ENCODE measurements at regions not wholly inside any gene's neighbourhood (a gene's known extent, or its start where the extent isn't known, plus 50 kb on each side); places are given as distances from the start of the nearest gene placed in this dataset.
A peak's percentile ranks its signal among the peaks of the same experiment; 100 is the strongest.
"Not testable (repeated sequence)": the region's sequence is repeated elsewhere in the genome, so short reads cannot be mapped to it uniquely, and the experiment has no call there.

DNA sequence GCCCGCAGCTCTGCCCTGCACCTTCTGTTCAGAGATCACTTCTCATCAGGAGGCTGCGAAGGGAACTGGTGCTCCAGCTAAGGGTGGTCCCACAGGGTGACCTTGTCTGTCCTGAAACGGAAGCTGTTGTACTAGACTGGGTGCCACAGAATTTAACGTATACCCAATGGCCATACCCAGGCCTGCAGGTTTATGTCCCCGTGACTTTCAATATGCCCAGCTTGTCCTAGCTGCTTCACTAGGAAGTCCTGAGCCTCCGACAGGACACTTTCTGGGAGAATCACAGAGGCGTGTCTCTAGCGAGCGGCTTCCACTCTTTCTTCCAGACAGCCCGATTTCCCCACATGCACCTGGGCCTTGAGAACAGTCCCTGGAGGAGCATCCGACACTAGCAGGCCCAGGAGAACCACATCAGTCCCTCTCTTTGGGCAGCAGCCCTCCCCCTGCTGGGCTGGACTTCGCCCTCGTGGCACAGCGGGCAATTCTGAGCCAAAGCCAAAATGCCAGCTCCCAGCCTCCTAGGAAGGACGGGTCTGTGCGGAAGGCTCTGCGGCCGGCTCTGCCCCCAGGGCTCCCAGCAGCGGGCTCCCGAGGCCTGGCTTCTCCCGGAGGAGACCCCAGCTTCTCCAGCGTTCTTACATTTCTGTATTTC, 91.9 kb upstream of the OTOS start:
- Mint-ChIP-seq H3K27ac (no peak overlapping the region), H3K9me3 (peaks cover 15 to 20% of the 10 kb centered on the region in 2 donors), H3K36me3 (peaks cover 19 to 20% of the 10 kb centered on the region in 2 donors)
- no peak for ATAC-seq
- DNase-seq (ENCODE audit: low spot score in 2 of 2), result no peak

DNA sequence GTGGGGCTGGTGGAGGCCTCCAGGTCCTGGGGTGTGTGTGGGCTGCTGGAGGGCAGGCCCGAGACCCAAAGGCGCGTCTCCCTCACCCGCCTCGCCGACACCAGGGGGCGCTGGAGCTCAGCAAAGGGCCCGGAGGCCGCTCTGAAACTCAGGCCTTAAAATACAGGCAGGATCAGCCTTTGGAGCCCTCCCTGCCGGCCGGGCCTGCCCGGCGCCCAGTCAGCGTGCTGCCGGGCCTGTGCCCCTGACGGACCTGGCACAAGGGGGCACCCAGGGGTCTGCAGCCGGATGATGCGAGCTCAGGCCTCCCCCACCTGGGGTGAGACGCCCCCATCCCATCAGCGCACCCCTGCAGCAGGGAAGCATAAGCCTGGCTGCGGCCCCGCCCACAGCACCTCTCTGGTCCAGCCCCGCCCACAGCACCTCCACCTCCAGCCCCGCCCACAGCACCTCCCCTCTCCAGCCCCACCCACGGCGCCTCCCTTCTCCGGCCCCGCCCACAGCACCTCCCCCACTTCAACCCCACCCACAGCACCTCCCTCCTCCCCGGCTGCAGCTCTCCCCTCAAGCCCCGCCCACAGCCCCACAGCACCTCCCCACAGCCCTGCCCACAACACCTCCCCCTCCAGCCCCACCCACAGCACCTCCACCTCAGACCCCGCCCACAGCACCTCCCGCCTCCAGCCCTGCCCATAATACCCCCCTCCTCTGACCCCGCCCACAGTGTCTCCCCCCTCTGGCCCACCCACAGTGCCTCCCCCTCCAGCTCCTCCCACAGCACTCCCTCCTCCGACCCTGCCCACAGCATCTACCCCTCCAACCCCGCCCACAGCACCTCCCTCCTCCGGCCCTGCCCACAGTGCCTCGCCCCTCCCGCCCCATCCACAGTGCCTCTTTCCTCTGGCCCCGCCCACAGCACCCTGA, 92.8 kb upstream of the OTOS start:
- H3K27ac Mint-ChIP-seq, result no peak overlapping the region
- peaks cover 15 to 19% of the 10 kb centered on the region in 2 donors for H3K36me3 Mint-ChIP-seq
- H3K9me3 Mint-ChIP-seq, result peaks cover 15 to 19% of the 10 kb centered on the region in 2 donors
- ATAC-seq, result peak; percentile 76 to 77
- DNase-seq (ENCODE audit: low spot score in 2 of 2), result peak; percentile 71 to 86

DNA sequence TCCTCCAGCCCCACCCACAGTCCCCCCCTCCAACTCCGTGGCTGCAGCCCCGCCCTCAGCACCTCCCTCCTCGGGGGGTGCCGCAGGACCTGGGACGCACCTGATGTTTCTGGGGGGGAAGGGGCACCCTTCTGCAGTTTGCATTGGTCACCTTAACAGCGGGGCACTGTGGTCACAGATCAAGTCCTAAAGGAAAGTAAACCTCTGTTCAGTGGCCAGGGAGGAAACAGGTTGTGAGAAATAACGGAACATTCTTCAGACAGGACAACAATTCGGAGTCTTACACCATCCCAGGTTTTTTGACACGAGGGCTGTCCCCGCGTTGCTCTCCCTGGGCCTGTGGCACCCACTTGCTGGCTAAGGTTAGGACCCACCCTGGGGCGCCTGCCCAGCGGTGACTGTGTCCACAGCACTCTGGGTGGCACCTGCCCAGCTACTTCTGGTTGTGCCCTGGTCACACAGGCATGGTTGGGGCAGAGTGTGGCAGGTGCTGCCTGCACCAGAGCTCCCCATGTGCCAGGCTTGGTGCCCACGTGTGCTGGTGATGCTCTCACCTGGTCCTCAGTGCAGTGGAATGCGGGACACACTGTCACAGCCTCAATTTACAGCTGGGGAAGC, 93.5 kb upstream of the OTOS start:
- ATAC-seq (peak; percentile 1 to 9), DNase-seq (ENCODE audit: low spot score in 2 of 2) (peak in 1 of 2 donors; percentile 53)
- H3K27ac Mint-ChIP-seq, result no peak overlapping the region

DNA sequence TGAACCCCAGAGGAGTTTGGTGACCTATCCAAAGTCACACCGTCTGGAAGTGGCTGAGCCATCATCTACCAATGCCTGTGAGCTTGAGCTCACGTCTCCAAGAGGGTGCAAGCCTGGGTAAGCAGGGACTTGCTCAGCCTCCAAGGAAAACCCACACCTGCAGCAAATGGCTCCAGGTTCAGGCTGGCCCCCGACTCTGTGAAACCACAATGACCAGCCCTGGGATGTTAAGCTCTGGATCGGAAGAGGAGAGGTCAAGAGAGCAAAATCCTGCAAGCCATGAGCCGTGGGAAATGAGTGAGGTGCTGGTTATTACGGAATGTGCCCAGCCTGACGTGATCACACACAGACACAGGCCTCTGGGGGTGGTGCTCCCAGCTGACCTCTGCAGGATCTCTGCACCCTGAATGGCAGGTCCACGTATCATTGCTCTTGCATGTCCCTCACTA, 94.1 kb upstream of the OTOS start:
- no peak overlapping the region for H3K27ac Mint-ChIP-seq
- peaks cover 4 to 12% of the 10 kb centered on the region in 2 donors for H3K9me3 Mint-ChIP-seq
- peaks cover 5 to 6% of the 10 kb centered on the region in 2 donors for H3K36me3 Mint-ChIP-seq
- ATAC-seq, result no peak
- DNase-seq (ENCODE audit: low spot score in 2 of 2), result peak in 1 of 2 donors; percentile 47

More for the DNA sequence above, 93.5 kb upstream of the OTOS start:
- Mint-ChIP-seq H3K36me3 (peaks cover 10 to 11% of the 10 kb centered on the region in 2 donors), H3K9me3 (peaks cover 10 to 13% of the 10 kb centered on the region in 2 donors)

DNA sequence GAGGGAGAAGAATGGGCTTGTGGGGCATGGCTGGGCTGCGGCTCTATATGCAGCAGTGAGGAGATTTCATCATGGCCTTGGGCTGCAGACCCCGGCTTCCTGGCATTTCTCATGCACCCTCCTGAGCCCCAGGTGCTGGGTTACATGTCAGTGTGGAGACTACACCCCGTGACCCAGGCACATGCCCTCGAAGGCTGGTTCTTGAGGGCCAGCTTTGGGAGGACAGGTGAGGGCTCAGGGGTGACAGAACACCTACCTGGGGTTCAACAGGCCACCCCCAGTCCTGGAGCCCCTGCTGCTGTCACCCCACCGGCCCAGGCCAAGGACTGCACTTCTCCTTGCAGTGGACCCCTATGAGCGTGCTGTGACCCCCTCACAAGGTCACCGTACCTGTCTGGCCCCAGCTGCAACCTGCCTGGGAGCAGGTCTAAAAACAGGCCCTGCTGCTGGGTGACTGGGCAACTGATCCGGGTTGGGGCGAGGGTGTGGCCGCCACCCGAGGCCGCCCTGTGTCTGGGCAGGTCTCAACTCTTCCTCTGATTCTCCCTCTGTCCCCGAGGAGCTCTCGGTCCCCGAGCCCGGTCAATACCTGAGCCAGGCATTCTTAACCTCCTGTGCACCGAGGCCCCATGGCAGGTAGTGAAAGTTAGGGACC, 94.8 kb upstream of the OTOS start:
- peaks cover 0 to 5% of the 10 kb centered on the region in 2 donors for H3K9me3 Mint-ChIP-seq

DNA sequence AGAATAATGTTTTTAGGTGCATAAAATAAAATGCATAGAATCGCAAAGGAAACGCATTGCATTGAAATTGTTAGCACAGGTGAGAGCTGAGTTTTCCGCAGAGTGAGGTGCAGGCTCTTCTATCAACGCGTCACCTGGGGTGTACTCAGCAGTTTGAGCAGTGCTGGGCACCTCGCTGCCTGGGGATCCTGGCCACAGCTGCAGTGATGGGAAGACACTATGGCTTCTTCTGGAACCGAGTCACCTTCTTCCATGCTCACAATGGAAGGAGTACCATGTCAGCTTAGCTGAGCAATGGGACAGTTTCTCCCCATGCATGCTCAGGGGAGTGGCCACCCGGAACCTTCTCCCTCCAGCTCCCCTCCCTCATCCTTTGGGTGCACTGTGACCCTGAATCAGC, 95.4 kb upstream of the OTOS start:
- DNase-seq (ENCODE audit: low spot score in 2 of 2), result peak in 1 of 2 donors; percentile 20
- peaks cover 0 to 5% of the 10 kb centered on the region in 2 donors for H3K9me3 Mint-ChIP-seq
- H3K36me3 Mint-ChIP-seq, result no peaks in the 10 kb centered on the region
- no peak for ATAC-seq
- H3K27ac Mint-ChIP-seq, result no peak overlapping the region

More for the DNA sequence above, 94.8 kb upstream of the OTOS start:
- ATAC-seq (no peak), DNase-seq (ENCODE audit: low spot score in 2 of 2) (peak in 1 of 2 donors; percentile 45)
- no peaks in the 10 kb centered on the region for H3K36me3 Mint-ChIP-seq
- H3K27ac Mint-ChIP-seq, result no peak overlapping the region

DNA sequence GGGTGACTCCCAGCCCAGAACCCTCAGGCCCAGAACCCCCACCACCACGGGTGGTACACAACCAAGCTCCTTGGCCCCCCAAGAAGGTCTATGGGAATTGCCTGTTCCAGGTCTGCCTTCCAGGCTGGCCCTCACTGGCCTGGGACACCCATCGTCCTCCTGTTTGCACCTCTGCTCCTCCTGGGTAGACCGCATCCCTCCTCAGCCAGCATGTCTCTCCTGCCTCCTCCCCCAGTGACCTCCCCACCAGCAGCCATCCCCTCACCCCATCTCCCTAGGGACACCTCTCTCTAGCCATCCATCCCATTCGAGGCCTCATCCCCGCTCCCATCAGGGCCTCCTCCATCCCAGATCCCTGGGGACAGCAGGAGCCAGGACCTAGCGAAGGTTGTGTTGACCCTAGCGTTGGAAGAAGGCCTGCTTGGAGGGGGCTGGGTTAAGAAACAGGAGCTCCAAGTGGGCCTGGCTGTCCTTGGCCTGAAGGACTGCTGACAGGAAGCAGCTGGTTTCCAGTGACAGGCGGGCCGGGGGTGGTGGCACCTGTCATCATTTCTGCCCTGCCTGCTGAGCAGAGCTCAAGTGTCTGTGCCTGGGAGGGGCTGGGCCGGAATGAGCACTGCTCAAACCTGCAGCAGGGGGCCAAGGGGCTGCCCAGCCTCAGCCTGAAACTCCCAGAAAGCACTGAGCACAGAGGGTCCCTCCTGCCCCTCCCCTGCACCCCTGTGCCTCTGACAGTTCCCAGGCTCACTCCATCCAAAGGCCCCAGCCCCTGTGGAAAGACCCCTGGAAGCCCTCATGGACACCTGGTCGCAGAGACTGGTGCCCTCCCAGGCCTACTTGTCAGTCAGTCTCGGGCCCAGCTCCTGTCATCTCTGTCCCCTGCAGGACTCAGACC, 96.0 kb upstream of the OTOS start:
- no peak for ATAC-seq
- peak in 1 of 2 donors; percentile 42 for DNase-seq (ENCODE audit: low spot score in 2 of 2)

DNA sequence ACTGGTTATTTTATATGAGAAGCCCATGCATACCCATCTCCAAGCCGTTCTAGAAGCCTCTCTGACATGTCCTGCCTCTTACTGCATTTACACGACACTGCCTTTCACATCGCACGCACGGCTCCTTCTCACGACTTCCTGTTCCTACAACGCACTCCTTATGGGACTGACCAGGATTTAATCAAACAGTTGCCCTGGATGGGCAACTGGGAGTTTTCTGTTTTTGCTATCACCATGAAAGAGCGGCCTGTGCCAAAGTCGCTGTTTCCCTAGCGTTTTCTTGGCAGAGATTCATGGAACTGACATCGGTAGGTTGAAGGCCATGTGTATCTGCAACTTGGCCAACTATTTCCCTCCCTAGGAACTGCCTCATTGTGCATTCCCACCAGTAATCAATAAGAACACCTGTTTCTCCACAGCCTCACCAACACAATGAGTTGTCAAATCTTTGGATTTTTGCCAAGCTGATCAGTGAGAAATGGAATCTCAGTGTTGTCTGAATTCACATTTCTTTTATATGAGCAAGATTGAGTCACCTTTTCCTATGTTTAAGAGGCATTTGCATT, 97.2 kb upstream of the OTOS start:
- Mint-ChIP-seq H3K36me3 (no peaks in the 10 kb centered on the region), H3K9me3 (peaks cover 0 to 5% of the 10 kb centered on the region in 2 donors), H3K27ac (peak overlapping the region in 1 of 2 donors; percentile 84)
- no peak for DNase-seq (ENCODE audit: low spot score in 2 of 2)
- ATAC-seq, result no peak

More for the DNA sequence above, 96.0 kb upstream of the OTOS start:
- Mint-ChIP-seq H3K36me3 (no peaks in the 10 kb centered on the region), H3K9me3 (peaks cover 0 to 5% of the 10 kb centered on the region in 2 donors), H3K27ac (no peak overlapping the region)

DNA sequence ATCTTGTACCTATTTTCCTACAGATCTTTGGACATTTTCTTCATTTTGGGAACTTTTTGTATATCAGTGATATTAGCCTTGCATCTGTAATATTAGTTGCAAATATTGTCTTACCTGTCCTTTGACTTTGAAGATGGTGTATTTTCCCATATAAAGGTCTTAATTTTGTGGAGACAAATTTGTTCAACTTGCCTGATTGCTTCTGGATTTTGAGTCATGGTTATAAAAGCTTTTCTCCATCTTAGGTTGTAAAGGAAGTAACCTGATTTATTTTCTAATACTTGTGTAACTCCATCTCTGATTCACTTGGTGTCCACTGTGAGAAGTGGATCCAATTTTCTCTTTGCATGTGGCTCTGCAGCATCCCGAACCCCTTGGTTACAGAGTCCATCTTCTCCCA, 97.7 kb upstream of the OTOS start:
- H3K36me3 Mint-ChIP-seq, result no peaks in the 10 kb centered on the region
- peaks cover 0 to 5% of the 10 kb centered on the region in 2 donors for H3K9me3 Mint-ChIP-seq
- ATAC-seq, result no peak
- no peak for DNase-seq (ENCODE audit: low spot score in 2 of 2)
- no peak overlapping the region for H3K27ac Mint-ChIP-seq

DNA sequence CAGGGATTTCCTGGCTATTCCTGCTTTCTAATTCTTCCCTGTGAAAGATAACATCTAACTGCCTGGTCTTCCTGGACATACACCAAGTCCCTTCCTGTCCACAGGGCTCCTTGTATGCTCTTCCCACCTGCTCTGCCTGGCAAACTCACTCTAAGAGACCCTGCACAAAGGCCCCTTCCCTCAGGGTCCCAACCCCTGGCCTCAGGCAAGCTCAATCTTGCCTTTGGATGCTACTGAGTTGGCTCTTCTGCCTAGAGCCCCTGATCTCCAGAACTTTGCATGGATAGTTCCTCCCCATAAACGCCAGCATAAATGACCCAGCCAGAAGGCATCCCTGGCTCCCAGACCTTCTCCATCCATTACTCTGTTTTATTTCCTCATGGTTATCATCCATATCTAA, 98.3 kb upstream of the OTOS start:
- ATAC-seq, result no peak
- DNase-seq (ENCODE audit: low spot score in 2 of 2), result no peak
- H3K27ac Mint-ChIP-seq, result no peak overlapping the region
- no peaks in the 10 kb centered on the region for H3K36me3 Mint-ChIP-seq
- peaks cover 0 to 5% of the 10 kb centered on the region in 2 donors for H3K9me3 Mint-ChIP-seq

DNA sequence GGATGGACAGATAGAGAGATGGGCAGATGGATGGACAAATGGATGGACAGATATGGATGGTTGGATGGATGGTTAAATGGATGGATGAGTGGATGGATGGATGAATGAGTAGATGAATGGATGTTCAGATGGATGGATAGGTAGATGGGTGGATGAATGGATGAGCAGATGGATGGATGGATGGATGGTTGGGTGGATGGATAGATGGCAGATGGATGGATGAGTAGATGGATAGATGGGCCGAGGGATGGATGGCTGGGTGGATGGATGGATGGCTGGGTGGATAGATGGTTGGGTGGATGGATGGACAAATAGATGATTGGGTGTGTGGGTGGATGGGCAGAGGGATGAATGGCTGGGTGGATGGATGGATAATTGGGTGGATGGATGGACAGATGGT, 98.9 kb upstream of the OTOS start:
- no peak overlapping the region for H3K27ac Mint-ChIP-seq
- DNase-seq (ENCODE audit: low spot score in 2 of 2), result no peak
- peaks cover 0 to 5% of the 10 kb centered on the region in 2 donors for H3K9me3 Mint-ChIP-seq
- no peaks in the 10 kb centered on the region for H3K36me3 Mint-ChIP-seq
- ATAC-seq, result no peak

DNA sequence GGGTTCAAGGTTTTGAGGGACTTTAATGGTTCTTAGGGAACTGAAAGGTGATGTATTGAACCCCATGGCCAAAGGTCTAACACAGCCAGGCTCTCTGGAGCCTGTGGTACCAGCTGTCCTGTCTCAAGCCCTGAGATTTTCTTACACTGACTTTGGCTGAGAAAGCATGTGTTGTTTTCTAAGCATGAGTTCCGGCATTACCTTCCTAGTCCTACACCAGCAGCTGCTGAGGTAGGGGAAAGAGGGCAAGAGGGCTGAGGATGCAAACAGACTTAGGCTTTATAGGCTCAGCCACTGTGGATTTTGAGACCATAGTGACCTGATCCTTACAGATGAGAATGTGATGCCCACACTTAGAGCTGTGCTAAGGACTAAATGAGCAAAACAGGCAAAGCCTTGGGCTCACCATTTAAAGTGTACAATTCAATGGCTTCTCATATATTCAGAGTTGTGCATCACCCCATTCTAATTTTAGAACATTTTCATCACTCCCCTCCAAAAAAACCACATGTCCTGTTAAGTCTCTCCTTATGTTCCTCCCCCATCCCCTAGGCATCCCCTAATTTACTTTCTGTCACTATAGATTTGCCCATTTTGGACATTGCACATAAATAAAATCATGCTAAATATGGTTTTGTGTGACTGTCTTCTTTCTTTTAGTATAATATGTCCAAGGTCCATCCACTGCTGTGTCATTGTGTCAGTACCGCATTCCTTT, 99.7 kb upstream of the OTOS start:
- no peak for ATAC-seq
- no peaks in the 10 kb centered on the region for H3K36me3 Mint-ChIP-seq
- no peak overlapping the region for H3K27ac Mint-ChIP-seq
- H3K9me3 Mint-ChIP-seq, result peaks cover 0 to 5% of the 10 kb centered on the region in 2 donors
- DNase-seq (ENCODE audit: low spot score in 2 of 2), result peak in 1 of 2 donors; percentile 14

DNA sequence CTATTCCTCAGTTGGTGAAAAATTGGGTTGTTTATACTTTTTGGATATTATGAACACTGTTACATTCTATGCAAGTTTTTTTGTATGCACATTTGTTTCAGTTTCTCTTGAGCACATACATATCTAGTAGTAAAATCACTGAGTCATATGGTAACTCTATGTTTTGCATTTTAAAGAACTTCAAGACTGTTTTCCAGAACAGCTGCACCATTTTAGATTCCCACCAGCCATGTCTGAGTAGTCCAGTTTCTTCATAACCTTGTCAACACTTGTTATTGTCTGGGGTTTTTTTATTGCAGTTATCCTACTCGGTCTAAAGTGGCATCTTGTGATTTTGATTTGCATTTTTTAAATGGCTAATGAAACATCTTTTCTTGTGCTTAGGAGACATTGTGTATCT, 100.3 kb upstream of the OTOS start:
- ATAC-seq (no peak), DNase-seq (ENCODE audit: low spot score in 2 of 2) (no peak)
- Mint-ChIP-seq H3K9me3 (peaks cover 0 to 5% of the 10 kb centered on the region in 2 donors), H3K36me3 (no peaks in the 10 kb centered on the region), H3K27ac (no peak overlapping the region)

DNA sequence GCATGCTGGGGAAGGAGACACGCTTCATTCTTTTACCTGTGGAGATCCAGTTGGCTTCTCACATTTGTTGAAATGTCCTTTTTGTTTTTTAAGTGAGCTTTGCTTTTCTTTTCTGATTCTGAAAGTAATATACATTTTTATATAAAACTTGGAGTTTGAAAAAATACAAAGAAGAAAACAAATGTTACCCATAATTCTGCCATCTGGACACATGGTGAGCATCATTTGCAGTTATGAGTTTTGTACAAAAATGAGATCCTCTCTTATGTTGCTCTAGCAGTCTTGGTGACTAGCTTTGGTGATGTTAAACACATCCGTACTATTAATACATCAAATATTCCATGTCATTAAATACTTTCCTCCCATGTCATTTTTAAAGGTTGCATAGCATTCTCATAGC, 101.1 kb upstream of the OTOS start:
- ATAC-seq, result no peak
- Mint-ChIP-seq H3K36me3 (no peaks in the 10 kb centered on the region), H3K27ac (no peak overlapping the region), H3K9me3 (peaks cover 0 to 5% of the 10 kb centered on the region in 2 donors)
- no peak for DNase-seq (ENCODE audit: low spot score in 2 of 2)

DNA sequence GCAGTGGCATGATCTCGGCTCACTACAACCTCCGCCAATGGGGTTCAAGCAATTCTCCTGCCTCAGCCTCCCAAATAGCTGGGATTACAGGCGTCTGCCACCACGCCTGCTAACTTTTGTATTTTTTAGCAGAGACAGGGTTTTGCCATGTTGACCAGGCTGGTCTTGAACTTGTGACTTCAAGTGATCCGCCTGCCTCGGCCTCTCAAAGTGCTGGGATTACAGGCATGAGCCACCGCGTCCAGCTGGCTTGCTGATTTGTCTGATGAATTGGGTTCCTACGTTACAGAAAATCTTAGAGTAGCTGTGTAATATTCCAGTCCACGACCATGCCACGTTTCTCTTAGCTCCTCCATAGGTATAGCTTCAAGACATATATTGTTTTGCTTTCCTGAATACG, 102.6 kb upstream of the OTOS start:
- H3K9me3 Mint-ChIP-seq; DNase-seq (ENCODE audit: low spot score in 2 of 2); H3K36me3 Mint-ChIP-seq; ATAC-seq; H3K27ac Mint-ChIP-seq: not testable (repeated sequence)

Measured in activated naive CD4-positive, alpha-beta T cell treated with anti-CD3 and anti-CD28 coated beads, Interleukin-2, amount 50 U/mL, for 72 hours (primary cell).